ENCODE measurements at regions not wholly inside any gene's neighbourhood (a gene's known extent, or its start where the extent isn't known, plus 50 kb on each side); places are given as distances from the start of the nearest gene placed in this dataset.

DNA sequence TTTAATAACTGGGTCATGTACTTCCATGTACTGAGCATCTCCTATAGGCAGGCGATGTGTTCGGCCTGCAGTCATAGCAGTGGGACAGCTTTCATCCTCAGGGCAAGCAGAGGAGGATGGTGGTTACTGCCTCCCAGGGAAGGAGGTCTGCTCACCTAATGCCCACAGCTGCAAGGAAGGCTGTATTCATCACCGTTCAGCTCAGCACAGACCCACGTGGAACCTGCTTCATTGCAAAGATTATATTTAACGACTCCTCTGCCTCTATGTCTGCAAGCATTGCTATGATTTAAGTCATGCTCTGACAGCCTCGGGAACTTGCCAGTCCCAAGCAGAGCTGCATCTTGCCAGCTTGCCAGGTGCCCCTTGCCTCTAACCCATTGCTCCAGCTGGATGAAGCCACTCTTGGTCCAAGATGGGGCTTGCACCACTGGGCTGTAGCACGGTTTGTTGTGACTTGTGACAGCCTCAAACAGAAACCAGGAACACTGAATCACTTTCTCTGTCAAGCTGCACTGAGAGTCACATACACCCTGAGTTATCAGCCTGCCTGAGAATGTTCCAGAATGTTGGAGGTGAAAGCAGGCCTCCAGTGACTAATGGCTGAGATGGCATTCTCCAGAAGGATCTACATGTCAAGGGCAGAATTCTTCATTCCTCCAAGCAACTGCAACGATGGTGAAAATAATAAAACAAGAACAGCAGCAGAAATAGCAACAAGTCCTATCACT is 651.1 kb upstream of the ID2 start:
- 76 to 77% methylated on average over 6 of the region's 8 CpGs for WGBS, 2 experiments (ENCODE audit: insufficient coverage in 2 of 2)
- Histone ChIP-seq H3K4me1 (ENCODE audit: control insufficient read depth, insufficient read depth, low read length, poor library complexity, severe bottlenecking) (no peaks in the 10 kb centered on the region), H3K36me3 (ENCODE audit: control insufficient read depth, insufficient read depth, low read length) (no peaks in the 10 kb centered on the region), H3K4me3 (ENCODE audit: extremely low read depth, insufficient read depth, low read length, poor library complexity, severe bottlenecking) (no peak overlapping the region), H3K9me3 (ENCODE audit: control insufficient read depth, low read length) (no peaks in the 10 kb centered on the region), H3K27ac (ENCODE audit: low read depth, low read length, severe bottlenecking) (no peak overlapping the region)

- 81 to 89% methylated on average over 3 of the region's 4 CpGs for WGBS, 2 experiments (ENCODE audit: insufficient coverage in 2 of 2)
- no peaks in the 10 kb centered on the region for H3K36me3 ChIP-seq (ENCODE audit: control insufficient read depth, insufficient read depth, low read length)
- H3K4me3 ChIP-seq (ENCODE audit: extremely low read depth, insufficient read depth, low read length, poor library complexity, severe bottlenecking): no peak overlapping the region
- no peaks in the 10 kb centered on the region for H3K4me1 ChIP-seq (ENCODE audit: control insufficient read depth, insufficient read depth, low read length, poor library complexity, severe bottlenecking)
- no peaks in the 10 kb centered on the region for H3K9me3 ChIP-seq (ENCODE audit: control insufficient read depth, low read length)
- H3K27ac ChIP-seq (ENCODE audit: low read depth, low read length, severe bottlenecking): no peak overlapping the region
Measured at GRCh38 chr2:8031370-8031769, 650.5 kb upstream of the ID2 start.

GRCh38 chr2:8033546-8034096 is 648.2 kb upstream of the ID2 start:
- Histone ChIP-seq H3K4me1 (ENCODE audit: control insufficient read depth, insufficient read depth, low read length, poor library complexity, severe bottlenecking) (no peaks in the 10 kb centered on the region), H3K4me3 (ENCODE audit: extremely low read depth, insufficient read depth, low read length, poor library complexity, severe bottlenecking) (no peak overlapping the region), H3K9me3 (ENCODE audit: control insufficient read depth, low read length) (no peaks in the 10 kb centered on the region), H3K36me3 (ENCODE audit: control insufficient read depth, insufficient read depth, low read length) (no peaks in the 10 kb centered on the region), H3K27ac (ENCODE audit: low read depth, low read length, severe bottlenecking) (no peak overlapping the region)
- whole genome bisulfite sequencing, 2 experiments (ENCODE audit: insufficient coverage in 2 of 2): 85 to 88% methylated on average over 5 to 6 of the region's 7 CpGs

DNA sequence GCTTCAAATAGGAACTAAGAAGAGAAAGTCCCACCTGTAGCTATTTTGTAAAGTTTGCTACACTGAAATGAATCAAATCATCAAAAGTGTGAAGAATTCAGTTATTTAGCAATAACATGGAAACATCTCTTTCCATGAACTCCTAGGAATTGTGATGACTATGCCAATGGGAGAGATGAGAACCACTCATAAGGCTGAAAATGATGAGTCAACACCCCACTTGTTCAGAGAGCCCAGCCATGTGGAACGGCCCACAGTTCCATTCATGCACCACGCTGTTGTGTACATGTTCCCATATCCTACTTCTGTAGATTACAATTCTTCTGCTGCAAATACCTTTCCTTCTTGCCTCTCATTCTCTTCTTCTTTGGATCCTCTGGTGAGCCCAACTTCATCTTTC is 645.5 kb upstream of the ID2 start:
- 93 to 95% methylated on average over 2 of the region's 2 CpGs for WGBS, 2 experiments (ENCODE audit: insufficient coverage in 2 of 2)

GRCh38 chr2:8039732-8040131 is 642.1 kb upstream of the ID2 start:
- Histone ChIP-seq H3K36me3 (ENCODE audit: control insufficient read depth, insufficient read depth, low read length) (no peaks in the 10 kb centered on the region), H3K27ac (ENCODE audit: low read depth, low read length, severe bottlenecking) (no peak overlapping the region), H3K4me3 (ENCODE audit: extremely low read depth, insufficient read depth, low read length, poor library complexity, severe bottlenecking) (no peak overlapping the region), H3K4me1 (ENCODE audit: control insufficient read depth, insufficient read depth, low read length, poor library complexity, severe bottlenecking) (no peaks in the 10 kb centered on the region), H3K9me3 (ENCODE audit: control insufficient read depth, low read length) (no peaks in the 10 kb centered on the region)
- 72 to 92% methylated on average over 1 to 2 of the region's 2 CpGs for WGBS, 2 experiments (ENCODE audit: insufficient coverage in 2 of 2)

More for the DNA sequence above, 645.5 kb upstream of the ID2 start:
- no peaks in the 10 kb centered on the region for H3K9me3 ChIP-seq (ENCODE audit: control insufficient read depth, low read length)
- no peak overlapping the region for H3K4me3 ChIP-seq (ENCODE audit: extremely low read depth, insufficient read depth, low read length, poor library complexity, severe bottlenecking)
- no peaks in the 10 kb centered on the region for H3K36me3 ChIP-seq (ENCODE audit: control insufficient read depth, insufficient read depth, low read length)
- no peak overlapping the region for H3K27ac ChIP-seq (ENCODE audit: low read depth, low read length, severe bottlenecking)
- H3K4me1 ChIP-seq (ENCODE audit: control insufficient read depth, insufficient read depth, low read length, poor library complexity, severe bottlenecking): no peaks in the 10 kb centered on the region

- Histone ChIP-seq H3K9me3 (ENCODE audit: control insufficient read depth, low read length) (no peaks in the 10 kb centered on the region), H3K4me1 (ENCODE audit: control insufficient read depth, insufficient read depth, low read length, poor library complexity, severe bottlenecking) (no peaks in the 10 kb centered on the region), H3K36me3 (ENCODE audit: control insufficient read depth, insufficient read depth, low read length) (no peaks in the 10 kb centered on the region), H3K27ac (ENCODE audit: low read depth, low read length, severe bottlenecking) (no peak overlapping the region), H3K4me3 (ENCODE audit: extremely low read depth, insufficient read depth, low read length, poor library complexity, severe bottlenecking) (no peak overlapping the region)
- WGBS, 2 experiments (ENCODE audit: insufficient coverage in 2 of 2): 84 to 100% methylated on average over 3 to 4 of the region's 4 CpGs
Measured at GRCh38 chr2:8043295-8043694, 638.6 kb upstream of the ID2 start.

- 83 to 97% methylated on average over 3 of the region's 4 CpGs for WGBS, 2 experiments (ENCODE audit: insufficient coverage in 2 of 2)
- no peaks in the 10 kb centered on the region for H3K36me3 ChIP-seq (ENCODE audit: control insufficient read depth, insufficient read depth, low read length)
- no peaks in the 10 kb centered on the region for H3K4me1 ChIP-seq (ENCODE audit: control insufficient read depth, insufficient read depth, low read length, poor library complexity, severe bottlenecking)
- H3K27ac ChIP-seq (ENCODE audit: low read depth, low read length, severe bottlenecking): no peak overlapping the region
- H3K4me3 ChIP-seq (ENCODE audit: extremely low read depth, insufficient read depth, low read length, poor library complexity, severe bottlenecking): no peak overlapping the region
- H3K9me3 ChIP-seq (ENCODE audit: control insufficient read depth, low read length): no peaks in the 10 kb centered on the region
Measured at GRCh38 chr2:8044046-8044594, 637.7 kb upstream of the ID2 start.

DNA sequence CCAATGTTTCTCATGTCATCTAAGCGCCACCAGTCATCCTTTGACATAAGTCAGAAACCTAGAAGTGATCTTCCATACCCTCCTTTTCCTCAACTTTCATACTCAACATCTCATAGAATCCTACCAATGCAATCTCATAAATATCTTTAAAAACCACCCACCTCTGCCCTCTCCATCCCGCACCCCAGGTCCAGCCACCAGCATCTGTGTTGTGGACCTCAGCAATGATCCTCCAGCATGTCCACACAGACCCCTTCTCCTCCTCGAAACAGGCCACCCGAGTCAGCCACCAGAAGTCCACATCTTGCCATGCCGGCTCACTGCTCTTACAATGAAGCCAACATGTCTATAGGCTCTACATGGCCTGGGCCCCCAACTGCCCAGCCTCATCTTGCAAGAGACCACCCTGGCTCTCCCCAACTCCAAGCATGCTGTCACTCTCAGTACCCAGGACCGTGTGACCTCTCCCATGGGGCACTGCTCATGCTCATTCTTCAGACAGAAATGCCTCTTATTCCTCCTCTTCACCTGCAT is 636.7 kb upstream of the ID2 start:
- Histone ChIP-seq H3K4me1 (ENCODE audit: control insufficient read depth, insufficient read depth, low read length, poor library complexity, severe bottlenecking) (no peaks in the 10 kb centered on the region), H3K36me3 (ENCODE audit: control insufficient read depth, insufficient read depth, low read length) (no peaks in the 10 kb centered on the region), H3K4me3 (ENCODE audit: extremely low read depth, insufficient read depth, low read length, poor library complexity, severe bottlenecking) (no peak overlapping the region), H3K27ac (ENCODE audit: low read depth, low read length, severe bottlenecking) (no peak overlapping the region), H3K9me3 (ENCODE audit: control insufficient read depth, low read length) (no peaks in the 10 kb centered on the region)
- WGBS, 2 experiments (ENCODE audit: insufficient coverage in 2 of 2): 86 to 91% methylated on average over 4 to 6 of the region's 6 CpGs

GRCh38 chr2:8046849-8047248 is 635.0 kb upstream of the ID2 start:
- no peaks in the 10 kb centered on the region for H3K36me3 ChIP-seq (ENCODE audit: control insufficient read depth, insufficient read depth, low read length)
- no peak overlapping the region for H3K4me3 ChIP-seq (ENCODE audit: extremely low read depth, insufficient read depth, low read length, poor library complexity, severe bottlenecking)
- H3K9me3 ChIP-seq (ENCODE audit: control insufficient read depth, low read length): no peaks in the 10 kb centered on the region
- H3K27ac ChIP-seq (ENCODE audit: low read depth, low read length, severe bottlenecking): no peak overlapping the region
- WGBS, 2 experiments (ENCODE audit: insufficient coverage in 2 of 2): 86% methylated on average over 1 of the region's 5 CpGs; no CpG with 5 or more reads in 1 of the 2 experiments
- H3K4me1 ChIP-seq (ENCODE audit: control insufficient read depth, insufficient read depth, low read length, poor library complexity, severe bottlenecking): no peaks in the 10 kb centered on the region

DNA sequence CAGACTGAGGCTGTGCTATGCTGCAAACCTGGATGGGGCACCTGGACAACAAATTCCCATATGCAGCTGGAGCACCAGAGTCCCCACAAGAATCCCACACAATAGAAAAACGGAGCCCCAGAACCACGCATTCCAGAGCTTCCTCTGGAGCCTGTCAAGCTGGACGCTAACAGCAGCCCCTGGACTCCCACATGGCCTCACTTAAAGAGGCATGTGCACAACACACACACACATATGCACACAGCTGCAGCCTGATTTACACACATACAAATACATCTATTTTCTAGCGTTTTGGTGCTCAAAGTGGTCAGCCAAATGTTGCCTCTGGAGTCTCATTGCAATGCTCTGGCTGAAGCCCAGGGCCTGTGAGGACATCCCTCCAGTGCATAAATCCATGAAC is 632.7 kb upstream of the ID2 start:
- H3K27ac ChIP-seq (ENCODE audit: low read depth, low read length, severe bottlenecking): no peak overlapping the region
- H3K9me3 ChIP-seq (ENCODE audit: control insufficient read depth, low read length): no peaks in the 10 kb centered on the region
- 87 to 88% methylated on average over 3 of the region's 4 CpGs for WGBS, 2 experiments (ENCODE audit: insufficient coverage in 2 of 2)
- no peak overlapping the region for H3K4me3 ChIP-seq (ENCODE audit: extremely low read depth, insufficient read depth, low read length, poor library complexity, severe bottlenecking)
- H3K4me1 ChIP-seq (ENCODE audit: control insufficient read depth, insufficient read depth, low read length, poor library complexity, severe bottlenecking): no peaks in the 10 kb centered on the region
- H3K36me3 ChIP-seq (ENCODE audit: control insufficient read depth, insufficient read depth, low read length): no peaks in the 10 kb centered on the region

Measured in mesodermal cell (in vitro differentiated cells).